Lung microvascular endothelial cell (primary cell): ENCODE measurements at regions not wholly inside any gene's neighbourhood (a gene's known extent, or its start where the extent isn't known, plus 50 kb on each side); places are given as distances from the start of the nearest gene placed in this dataset.
"Not testable (repeated sequence)": the region's sequence is repeated elsewhere in the genome, so short reads cannot be mapped to it uniquely, and the experiment has no call there.

Experiments used
- DNase-seq, 2 donors: peaks; one replicate each; pipeline versions ENCODE4 v3.0.0 to v3.0.0-alpha.2; 2010; ENCODE audit warnings: low read depth in 2 of 2

DNA sequence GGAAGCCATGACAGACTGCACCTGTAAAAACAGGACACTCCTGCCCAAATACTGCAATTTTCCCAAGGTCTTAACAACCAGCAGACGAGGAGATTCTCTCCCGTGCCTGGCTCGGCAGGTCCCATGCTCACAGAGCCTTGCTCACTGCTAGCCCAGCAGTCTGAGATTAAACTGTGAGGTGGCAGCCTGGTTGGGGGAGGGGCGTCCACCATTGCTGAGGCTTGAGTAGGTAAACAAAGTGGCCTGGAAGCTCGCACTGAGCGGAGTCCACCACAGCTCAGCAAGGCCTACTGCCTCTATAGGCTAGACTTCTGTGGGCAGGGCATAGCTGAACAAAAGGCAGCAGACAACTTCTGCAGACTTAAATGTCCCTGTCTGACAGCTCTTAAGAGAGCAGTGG, 80.3 kb downstream of the ANXA5 start:
- not testable (repeated sequence) for DNase-seq

DNA sequence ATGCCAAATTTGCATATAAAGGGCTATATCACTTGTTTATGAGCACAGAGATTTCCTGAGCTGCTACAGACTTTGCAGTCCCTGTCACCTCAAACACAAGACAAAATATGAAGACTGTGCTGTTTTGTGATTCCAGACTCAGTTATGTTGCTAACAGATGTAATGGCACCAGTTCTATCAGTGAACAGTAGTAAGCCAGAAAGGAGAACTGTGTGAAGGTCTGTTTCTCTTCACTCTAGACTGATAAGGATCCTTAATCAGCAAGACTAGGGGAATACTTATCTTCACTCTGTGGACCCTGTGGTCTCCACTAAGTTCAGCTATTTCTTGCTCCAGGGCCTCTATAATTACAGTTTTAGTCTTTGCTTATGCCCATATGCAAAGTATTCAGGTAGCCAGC, 82.7 kb downstream of the ANXA5 start:
- DNase-seq = no peak

DNA sequence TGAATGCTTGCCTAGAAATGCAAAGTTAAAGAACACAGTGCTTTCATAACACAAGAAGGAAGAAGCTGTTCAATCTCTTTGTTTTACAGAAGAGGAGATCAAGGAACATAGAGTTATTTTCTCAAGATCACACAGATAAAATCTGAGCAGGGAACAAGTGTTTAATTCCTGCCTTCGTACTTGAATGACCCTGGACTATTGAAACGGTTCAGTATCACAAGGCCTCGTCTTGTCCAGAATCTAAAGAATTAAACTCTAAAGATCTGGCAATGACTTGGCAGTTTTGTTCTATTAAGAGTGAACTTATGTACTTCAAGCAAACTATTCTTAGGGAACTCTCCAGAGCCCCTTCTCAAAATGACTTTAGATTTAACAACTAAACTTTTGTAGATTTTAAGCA, 97.7 kb downstream of the ANXA5 start:
- peak in 1 of 2 donors; percentile 22 for DNase-seq

DNA sequence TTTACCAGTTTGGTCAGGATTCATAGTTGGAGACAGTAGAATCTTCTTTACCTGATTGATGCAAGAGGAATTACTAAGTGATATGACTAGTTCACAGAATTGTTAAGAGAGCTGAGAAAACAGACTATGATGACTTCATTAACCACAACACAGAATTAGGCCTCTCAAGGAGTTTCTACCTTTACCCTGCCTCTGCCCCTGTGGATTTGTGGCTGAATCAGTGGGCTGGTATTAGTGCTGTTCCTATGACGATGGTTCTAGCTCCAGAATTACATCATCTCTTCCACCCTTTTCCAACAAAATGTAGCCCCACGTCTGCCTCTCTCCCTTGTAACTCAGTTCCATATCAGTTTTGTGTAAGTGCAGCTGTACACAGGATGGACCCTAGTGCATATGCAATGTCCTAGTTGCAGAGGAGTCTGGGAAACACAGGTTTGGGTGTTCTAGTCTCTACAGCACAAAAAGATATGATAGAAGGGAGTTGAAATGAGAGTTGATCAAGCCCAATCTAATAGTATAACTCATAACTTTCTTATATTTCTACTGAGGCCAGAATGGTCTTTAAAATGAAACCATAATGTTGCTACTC, 99.3 kb downstream of the ANXA5 start:
- DNase-seq = peak in 1 of 2 donors; percentile 4

DNA sequence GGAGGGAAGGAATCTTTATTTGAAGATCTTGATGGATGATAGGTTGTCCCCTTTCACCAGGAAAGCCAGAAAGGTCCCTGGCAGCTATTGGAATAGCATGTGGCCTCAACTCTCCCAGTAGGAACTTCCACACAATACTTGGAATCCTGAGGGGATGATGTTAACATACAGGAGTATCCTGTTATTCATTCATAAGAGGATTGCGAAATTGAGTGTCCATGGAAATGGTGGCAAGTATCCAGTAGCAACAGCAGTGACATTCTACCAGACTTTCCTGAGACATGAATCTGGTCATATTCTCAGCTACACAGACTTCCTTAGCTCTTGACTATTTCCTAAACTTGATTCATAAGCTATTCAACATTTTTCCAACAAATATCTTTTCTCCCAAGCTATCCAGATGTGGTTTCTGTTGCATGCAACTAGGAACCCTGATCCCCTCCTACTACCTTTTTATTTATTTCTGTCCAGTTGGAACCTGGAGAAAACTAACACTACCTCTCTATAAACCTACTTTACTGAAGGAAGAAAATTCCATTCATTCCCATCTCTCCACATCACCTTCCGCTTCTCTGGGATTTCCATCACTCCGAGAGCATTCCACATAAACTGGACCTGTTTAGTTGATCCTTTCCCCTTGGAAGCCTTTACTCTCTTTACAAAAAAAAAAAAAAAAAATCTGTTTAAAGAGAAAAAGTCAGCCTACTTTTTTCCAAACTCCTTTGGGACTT, 101.8 kb downstream of the ANXA5 start:
- DNase-seq = peak; percentile 92 to 96

DNA sequence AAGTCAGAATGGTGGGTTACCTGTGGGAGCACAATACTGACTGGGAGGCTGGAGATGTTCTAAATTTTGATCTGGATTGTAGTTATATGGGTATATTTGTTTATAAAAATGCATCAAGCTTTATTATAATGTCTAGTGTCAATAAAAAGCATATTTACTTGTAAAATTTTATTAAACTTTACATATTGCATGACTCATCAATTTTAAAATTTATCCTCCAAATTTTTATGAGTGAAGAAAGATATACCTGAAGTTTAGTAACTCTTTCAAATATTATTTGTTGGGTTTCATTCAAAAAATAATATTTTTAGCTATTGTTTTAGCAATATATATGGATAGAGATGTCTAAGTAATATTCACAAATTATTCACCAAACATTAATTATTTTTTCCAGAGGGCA, 103.0 kb downstream of the ANXA5 start:
- no peak for DNase-seq

DNA sequence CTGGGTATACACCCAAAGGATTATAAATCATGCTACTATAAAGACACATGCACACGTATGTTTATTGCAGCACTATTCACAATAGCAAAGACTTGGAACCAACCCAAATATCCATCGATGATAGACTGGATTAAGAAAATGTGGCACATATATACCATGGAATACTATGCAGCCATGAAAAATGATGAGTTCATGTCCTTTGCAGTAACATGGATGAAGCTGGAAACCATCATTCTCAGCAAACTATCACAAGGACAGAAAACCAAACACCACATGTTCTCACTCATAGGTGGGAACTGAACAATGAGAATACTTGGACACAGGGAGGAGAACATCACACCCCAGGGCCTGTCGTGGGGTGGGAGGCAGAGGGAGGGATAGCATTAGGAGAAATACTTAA, 104.5 kb downstream of the ANXA5 start:
- DNase-seq = not testable (repeated sequence)

DNA sequence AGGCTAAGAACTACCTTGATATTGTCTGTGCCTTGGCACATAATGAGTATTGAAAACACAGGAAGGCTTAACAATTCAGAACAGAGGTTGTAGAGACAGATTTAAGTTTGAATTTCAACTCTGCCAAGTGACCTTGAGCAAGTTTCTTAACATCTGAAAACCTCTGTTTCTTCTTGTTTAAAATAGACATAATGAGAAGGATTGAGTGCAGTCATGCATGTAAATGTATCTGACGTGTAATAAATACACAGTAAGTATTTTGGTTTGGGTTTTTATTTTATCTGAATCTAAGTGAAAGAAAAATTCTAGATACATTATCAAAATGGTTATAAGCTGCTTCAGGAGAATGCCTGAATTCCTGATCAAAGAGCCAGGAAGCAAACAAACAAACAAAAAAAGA, 111.9 kb downstream of the ANXA5 start:
- no peak for DNase-seq

DNA sequence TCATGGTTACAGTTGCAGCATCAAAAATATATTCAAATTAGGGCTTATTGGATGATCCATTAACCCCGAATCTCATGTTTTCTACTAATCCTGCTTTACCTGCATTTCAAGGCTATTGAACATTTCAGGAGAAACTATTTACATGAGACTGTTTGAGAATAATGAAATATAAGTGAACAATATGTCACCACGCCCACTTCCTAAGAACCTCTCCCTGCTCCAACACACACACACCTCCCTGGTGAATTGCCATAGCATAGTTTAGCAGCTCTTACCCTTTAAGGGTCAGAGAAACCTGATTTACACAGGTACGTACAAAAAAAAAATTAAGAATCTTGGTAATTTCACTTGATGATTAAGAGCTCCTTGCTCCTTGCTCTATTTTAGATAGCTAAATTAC, 113.4 kb downstream of the ANXA5 start:
- DNase-seq = no peak

DNA sequence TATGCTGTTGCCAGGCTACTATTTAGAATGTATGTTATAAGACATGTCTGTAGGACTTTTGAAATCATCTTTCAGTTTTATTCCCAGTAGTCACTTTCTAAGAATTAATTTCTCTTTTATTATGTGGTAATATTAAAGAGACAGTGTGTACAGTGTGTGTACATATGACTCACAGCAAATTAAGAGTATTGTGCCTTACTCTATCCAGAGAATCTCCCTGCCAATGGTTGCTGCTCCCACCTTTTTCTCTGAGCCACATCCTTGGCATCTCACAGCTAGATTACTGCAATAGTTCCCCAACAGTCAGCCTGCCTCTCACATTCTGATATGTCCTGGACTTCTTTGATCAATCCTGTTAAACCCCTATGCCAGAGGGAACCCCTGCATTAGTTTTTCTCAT, 114.5 kb downstream of the ANXA5 start:
- DNase-seq = no peak

DNA sequence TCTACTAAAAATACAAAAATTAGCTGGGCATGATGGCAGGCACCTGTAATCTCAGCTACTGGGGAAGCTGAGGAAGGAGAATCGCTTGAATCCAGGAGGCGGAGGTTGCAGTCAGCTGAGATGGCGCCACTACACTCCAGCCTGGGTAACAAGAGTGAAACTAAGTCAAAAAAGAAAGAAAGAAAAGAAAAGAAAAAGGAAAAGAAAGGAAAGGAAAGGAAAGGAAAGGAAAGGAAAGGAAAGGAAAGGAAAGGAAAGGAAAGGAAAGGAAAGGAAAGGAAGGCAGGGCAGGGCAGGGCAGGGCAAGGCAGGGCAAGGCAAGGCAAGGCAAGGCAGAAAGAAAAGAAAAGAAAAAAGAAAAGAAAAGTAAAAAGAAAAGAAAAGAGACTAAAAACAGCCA, 121.4 kb downstream of the ANXA5 start:
- DNase-seq = not testable (repeated sequence)

DNA sequence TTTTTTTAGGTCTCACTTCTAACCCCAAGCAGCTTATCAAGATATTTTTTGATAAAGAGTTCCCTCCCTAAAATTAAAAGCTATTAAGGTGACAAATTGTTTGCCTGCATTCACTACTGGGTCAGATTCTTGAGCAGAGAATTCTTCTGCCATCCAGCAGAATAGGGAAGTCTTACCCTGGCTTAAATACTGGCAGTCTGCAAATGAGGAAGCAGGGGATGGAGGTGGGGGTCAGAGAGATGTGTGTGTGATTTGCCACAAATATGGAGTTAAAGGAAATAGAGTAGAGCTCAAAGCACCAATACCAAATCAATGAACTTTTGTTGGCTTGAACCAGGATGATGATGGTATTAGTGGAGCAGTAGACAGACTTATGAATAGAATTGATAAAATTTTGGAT, 122.2 kb downstream of the ANXA5 start:
- DNase-seq = no peak

DNA sequence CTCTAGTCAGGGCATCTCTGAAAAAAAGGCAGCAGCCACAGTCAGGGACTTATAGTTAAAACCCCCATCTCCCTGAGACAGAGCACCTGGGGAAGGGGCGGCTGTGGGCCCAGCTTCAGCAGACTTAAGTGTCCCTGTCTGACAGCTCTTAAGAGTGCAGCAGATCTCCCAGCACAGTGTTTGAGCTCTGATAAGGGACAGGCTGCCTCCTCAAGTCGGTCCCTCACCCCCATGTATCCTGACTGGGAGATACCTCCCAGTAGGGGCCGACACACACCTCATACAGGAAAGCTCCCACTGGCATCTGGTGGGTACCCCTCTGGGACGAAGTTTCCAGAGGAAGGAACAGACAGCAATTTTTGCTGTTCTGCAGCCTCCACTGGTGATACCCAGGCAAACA, 129.0 kb downstream of the ANXA5 start:
- no peak for DNase-seq

DNA sequence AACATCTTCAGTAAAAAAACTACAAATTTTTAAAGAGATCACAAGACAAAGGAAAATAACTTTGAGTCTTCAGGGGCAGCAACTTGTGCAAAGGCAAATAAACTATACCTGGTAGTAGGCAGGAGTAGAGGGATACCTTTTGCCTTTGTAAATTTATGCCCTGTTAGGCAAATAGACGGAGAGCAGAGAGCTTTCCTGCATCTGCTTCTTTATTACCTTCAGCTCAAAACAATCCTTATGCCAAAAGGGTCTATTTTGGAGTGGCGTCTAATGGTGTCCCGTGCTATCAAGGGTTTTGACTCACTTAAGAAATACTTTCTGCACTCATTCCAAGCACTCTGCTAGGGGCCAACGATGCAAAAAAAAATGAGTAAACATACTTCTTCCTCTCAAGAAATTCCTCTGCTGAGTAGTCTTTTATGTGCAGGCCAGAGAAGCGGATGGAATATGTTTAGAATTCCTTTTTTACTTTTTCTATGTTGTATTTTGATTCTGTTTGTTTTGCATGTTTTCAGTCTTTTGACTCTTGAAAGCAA, 131.9 kb downstream of the ANXA5 start:
- DNase-seq = no peak

DNA sequence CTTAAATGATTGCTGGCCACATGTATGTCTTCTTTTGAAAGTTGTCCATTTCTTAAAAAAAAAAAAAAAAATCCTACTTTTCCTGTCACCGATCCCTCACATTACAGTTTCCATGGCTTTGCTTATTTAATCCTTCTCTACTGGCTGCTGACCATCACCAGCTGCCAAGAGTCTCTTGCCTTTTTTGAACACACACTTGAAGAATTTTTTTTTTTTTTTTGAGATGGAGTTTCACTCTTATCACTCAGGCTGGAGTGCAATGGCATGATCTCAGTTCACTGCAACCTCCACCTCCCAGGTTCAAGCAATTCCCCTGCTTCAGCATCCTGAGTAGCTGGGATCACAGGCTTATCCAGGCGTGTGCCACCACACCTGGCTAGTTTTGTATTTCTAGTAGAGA, 134.0 kb downstream of the ANXA5 start:
- no peak for DNase-seq

DNA sequence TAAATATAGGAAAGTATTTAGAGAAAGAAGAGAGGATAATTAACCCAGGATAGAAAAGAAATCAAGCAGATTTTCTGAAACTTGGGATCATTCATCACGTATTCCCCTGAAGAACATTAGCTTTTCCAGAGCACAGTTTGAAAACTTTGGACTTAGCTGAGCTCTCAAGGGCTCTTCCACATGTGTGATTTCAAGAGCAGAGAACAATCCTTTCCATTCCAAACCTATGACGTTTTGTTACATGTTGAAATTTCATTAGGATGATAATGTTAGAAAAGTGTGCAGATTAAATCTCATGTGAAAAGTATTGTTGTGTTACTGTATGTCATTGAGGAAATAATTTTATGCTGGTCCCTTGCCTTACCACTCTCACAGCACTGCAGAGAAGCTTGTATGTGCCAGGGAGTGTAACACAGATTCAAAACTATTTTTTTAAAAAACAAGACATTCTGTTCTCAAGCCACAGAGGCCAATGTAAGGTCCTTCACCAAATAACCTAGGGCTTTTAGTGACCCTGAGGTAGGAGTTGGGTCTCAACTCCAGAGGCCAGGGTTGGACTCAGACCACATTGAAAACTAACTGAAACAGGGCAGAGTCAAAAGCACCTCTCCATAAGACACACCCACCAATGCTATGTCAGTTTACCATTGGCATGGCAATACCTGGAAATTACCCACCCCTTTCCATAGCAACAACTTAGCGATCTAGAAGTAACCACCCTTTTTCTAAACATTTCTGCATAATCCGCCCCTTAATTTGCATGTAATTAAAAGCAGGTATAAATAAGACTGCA, 141.3 kb downstream of the ANXA5 start:
- no peak for DNase-seq

DNA sequence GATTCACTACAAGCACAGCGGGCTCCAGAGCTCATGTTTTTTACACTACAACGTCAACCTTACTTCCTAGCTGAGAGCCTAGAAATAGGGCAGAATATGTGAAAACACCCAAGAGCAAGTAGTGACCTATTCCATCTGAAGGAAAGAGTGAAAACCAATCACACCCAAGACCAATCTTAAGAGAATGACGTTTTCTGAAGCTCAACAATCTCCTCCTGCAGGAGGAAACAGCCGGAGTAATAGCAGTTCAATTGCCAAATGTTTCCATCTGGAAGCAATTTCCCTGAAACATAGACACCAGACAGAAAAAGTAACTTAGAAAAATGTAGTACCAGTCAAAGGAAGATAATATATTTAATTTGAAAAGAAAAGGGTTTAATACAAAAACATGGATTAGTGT, 142.4 kb downstream of the ANXA5 start:
- DNase-seq = peak in 1 of 2 donors; percentile 29

DNA sequence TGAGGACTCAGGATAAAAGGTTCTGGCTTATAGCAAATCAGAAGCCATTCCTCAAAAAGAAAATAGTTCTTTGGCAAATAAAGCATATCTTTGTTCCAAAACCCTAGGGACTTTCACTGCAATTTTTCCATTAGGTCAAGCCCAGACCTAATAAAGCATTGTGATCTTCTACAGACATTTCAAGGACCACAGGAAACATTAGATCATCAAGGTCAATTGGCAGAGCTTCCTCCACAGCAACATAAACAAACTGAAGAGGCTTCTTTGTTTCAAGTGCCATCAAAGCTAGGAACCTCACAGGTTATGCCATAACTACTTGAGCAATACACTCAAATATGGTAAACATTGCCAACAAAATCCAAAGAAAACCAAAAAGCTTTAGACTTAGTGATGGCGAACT, 144.9 kb downstream of the ANXA5 start:
- peak; percentile 69 to 79 for DNase-seq

DNA sequence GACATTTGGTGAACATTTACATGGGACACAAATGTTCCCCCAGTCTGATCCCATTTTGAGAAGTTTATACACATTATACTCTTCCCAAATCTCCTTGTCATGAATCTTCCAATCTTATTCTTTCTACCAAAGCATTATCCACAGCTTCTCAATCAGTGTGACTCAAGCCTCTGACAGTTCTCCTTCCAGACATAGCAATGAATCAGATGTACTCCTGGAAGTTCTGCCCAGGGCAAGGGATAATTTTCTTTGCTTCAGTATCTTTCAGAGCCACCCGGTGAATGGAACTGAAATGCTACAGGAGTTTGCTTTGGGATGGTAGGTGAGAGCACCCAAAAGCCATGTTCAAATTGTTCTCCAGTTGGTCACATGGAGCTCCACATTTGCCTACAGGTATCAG, 145.5 kb downstream of the ANXA5 start:
- DNase-seq = peak in 1 of 2 donors; percentile 28

DNA sequence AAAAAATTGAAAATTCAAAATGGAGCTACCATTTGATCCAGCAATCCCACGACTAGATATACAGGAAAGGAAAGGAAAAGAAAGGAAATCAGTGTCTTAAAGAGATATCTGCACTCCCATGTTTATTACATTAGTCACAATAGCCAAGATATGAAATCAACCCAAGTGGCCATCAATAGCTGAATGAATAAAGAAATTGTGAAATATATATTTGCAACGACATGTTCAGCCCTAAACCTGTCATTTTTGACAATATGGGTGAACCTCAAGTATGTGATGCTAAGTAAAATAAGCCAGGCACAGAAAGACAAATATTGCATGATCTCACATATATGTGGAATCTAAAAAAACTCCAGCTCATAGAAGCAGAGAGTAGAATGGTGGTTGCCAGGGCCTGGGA, 155.1 kb downstream of the ANXA5 start:
- no peak for DNase-seq

DNA sequence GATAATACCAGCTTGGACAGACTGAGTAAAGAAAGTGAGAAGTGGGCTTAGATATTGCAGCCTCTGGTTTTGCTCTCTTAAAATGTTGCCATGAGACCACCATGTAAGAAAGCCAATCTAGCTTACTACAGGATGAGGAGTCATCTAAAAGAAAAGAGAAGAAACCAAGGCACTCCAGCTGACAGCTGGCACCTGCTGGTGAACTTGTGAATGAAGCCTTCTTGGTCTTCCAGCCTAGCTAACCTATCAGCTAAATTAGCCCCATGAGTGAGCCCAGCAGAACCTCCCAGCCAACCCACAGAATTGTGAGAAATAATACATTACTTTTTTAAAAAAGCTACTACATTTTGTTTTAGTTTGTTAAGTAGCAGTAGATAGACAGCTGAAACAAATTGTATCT, 154.5 kb upstream of the QRFPR start:
- DNase-seq = no peak

DNA sequence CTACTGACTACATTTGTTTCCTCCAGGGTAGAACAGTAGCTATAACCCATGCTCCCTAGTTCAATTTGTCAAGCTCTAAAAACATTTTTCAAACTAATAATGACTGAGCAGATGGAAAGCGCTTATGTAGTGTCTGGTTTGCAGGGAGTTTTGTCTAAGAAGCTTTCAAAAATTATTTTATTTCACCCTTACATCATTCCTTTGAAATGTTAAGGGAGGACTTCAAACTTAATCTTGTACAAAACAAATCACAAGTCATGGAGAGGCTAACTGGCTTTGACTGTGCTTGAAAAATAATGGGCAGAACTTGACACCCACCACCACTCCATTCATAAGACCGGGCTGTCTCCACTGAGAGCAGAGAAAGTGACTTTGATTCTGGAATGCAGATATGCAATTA, 153.4 kb upstream of the QRFPR start:
- no peak for DNase-seq

DNA sequence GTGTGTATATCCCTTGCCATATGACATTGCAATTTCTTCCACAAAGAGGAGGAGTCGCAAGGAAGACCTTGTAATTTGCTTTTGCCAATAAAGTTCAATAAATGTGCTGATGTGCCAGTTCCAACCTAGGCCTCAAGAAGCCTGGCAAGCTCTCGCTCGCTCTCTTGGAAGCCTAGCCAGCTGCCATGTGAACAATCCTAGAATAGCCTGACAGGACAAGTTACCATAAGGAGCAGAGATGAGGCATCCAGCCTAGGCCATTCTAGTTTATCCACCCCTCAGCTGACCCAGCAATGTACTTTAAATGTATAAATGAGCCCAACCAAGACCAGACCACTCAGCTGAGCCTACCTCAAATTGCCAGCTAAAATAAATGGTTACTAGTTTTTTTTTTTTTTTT, 145.7 kb upstream of the QRFPR start:
- DNase-seq = no peak
